Stimulated activated naive CD4-positive, alpha-beta T cell treated with Interleukin-2 at 50 U/mL for 16 hours (primary cell): ENCODE measurements at regions not wholly inside any gene's neighbourhood (a gene's known extent, or its start where the extent isn't known, plus 50 kb on each side); places are given as distances from the start of the nearest gene placed in this dataset.

Experiments used
- DNase-seq: peaks from one replicate; lab custom pipeline; 2025; lab: John Stamatoyannopoulos, UW

DNA sequence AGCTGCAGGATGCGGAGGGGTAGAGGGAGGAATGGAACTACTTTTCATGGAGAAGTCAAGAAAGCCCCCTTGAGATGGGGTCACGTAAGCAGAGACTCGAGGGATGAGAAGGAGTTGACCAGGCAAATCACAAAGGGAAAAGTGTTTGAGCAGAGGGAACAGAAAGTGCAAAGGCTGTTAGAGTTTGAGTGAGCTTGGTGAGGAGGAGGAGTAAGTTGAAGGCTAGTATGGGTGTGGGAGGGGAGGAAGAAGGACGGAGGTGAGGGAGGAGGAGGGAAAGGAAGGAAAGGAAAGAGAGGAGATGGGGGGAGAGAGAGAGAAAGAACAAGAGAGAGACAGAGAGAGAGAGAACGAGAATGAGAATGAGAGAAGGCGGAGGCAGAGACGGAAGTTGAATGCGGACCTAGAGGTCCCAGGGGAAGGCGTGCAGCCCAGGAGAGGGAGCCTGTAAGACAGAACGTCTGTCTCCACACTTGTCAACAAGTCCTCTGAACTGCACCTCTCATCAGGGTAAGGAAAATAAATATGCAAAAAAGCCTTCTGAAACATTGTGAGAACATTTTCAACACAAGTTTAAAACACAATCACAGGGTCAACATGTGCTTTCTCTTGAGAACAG lies 279.8 kb upstream of the EEF2KMT start:
- no peak for DNase-seq

- no peak for DNase-seq
These were observed 276.6 kb upstream of the EEF2KMT start for GRCh38 chr16:5374184-5374583.

- DNase-seq: no peak
These were observed 270.4 kb upstream of the EEF2KMT start for GRCh38 chr16:5367951-5368350.

DNA sequence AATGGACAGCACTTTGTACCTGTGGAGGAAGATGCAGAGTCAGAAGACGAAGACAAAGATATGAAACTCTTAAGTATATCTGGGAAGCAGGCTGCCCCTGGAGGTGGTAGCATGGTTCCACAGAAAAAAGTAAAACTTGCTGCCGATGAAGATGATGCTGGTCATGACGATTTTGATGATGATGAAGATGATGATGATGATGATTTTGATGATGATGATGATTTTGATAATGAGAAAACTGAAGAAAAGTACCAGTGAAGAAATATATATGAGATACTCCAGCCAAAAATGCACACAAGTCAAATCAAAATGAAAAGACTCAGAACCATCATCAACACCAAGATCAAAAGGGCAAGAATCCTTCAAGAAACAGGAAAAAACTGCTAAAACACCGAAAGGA lies 268.5 kb upstream of the EEF2KMT start:
- no peak for DNase-seq

DNA sequence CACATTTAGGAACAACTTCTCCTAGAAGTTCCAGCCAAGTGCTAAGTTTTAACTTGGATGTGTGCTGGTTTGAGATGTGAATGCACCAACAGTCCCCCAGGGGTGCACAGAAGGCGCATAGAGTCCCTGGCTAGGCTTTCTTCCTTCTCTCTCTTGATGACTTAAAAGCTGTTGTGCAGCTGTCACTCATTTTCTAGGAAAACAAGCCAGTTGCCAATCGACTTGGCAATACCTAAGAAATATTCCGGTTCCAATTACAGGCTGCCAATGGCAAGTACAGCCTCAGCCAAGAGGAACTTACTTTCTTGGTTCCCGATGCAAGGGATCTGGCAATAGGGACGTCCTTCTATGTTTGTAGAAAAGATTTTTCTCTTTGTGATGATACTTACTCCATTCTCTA lies 266.6 kb upstream of the EEF2KMT start:
- no peak for DNase-seq

GRCh38 chr16:5361322-5361721 lies 263.7 kb upstream of the EEF2KMT start:
- DNase-seq: no peak

- DNase-seq: no peak
These were observed 257.1 kb upstream of the EEF2KMT start for GRCh38 chr16:5354645-5355044.

DNA sequence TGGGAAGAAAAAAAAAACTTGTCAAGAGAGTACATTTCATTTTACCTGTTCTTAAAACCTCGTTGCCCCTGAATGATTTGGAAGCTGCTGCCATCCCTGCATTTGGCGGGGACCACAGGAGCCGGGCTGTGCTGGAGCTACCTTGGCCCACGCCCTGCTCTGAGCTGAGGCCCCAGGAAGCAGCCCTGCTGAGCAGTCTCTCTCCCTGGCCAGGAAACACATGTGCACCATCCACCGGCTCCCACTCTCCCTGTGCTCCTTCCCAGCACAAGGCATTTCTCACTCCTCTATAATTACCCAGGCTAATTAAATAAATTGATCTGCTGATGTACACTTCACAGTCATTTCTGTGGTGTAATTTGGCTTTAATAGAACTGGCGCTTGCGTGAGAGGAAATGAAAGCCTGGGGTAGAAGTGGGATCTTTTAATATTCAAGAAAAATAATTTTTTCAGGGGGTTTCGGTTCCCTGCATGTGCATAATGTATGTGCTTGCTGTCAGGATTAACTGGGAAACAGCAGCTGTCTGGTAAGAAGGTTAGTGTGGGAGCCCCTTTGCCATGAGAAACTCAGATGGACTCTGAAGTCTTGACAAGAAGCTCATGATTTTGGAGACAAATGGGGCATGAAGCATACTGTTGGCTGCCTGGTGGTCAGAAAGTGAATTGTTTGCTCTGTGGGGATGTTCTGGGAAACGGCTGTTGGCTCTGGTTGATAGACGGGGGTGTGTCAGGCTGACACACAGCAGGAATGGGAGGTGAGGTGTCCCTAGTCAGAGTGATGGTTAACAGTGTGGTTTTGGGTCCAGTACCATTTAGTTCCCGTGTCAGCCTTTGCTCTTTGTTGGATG lies 252.3 kb upstream of the EEF2KMT start:
- DNase-seq: no peak

GRCh38 chr16:5349101-5349500 lies 251.5 kb upstream of the EEF2KMT start:
- no peak for DNase-seq

DNA sequence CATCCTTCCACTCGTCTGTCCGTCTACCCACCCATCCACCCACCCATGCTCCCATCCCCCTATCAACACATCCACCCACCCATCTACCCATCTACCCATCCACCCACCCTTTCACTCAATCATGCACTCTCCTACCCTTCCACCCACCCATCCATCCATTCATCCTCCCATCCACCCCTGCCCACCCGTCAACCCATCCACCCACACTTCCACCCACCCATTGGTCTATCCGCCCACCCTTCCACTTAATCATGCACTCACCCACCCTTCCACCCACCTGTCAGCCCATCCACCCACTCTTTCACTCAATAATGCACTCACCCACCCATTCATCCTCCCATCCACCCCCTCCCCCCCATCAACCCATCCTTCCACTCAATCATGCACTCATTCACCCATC lies 250.0 kb upstream of the EEF2KMT start:
- no peak for DNase-seq

GRCh38 chr16:5336941-5337340 lies 239.3 kb upstream of the EEF2KMT start:
- no peak for DNase-seq

GRCh38 chr16:5333991-5334390 lies 236.4 kb upstream of the EEF2KMT start:
- no peak for DNase-seq

DNA sequence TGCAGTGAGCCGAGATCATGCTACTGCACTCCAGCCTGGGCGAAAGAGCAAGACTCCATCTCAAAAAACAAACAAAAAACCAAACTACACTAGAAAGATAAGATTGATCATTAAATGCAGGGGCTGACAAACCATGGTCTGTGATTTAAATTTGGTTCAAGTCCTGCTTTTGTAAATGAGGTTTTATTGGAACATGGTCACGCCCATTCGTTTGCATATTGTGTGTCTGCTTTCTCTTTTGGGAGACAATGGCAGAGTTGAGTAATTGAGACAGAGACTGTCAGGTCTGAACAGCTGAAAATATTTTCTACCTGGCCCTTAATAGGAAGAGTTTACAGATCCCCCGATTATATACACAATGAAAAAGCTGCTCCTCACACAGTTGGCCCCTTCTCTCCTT lies 235.5 kb upstream of the EEF2KMT start:
- no peak for DNase-seq

- no peak for DNase-seq
These were observed 232.5 kb upstream of the EEF2KMT start for GRCh38 chr16:5330058-5330457.

- DNase-seq: no peak
These were observed 231.0 kb upstream of the EEF2KMT start for GRCh38 chr16:5328546-5328945.

DNA sequence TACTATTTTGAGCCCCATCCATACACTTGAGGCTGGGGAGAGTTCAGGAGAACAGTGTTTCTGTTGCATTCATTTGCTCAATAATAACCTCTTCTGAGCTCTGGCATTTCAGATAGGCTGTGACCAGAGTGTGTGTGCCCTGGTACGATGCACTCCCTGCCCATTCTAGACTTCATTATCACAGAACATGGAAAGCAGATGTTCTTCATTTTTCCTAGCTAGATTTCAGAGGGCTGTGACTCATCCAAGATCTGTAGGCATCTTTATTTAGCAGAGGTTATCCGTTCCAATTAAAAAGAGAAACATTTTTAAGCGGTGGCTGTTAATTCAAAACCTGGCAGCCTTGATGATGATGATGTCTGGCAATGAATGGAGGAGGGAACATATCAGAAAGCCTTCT lies 228.8 kb upstream of the EEF2KMT start:
- no peak for DNase-seq

DNA sequence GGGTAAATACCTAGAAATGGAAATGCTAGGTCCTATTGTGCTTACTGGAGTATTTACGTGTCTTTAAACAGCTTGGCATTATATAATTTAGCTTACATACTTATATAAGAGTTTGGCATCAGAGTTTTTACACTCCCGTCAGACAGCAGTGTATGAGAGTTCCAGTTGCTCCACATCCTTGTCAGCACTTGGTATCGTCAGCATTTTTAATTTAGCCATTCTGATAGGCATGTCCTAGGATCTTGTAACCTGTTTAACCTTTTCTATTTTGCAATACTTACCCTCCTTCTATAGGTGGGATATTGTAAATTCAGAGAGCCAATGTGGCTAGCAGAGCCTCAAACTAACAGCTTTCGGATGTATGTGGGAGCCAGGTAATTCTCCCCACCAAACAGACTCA lies 228.3 kb upstream of the EEF2KMT start:
- no peak for DNase-seq

GRCh38 chr16:5323284-5324141 lies 225.9 kb upstream of the EEF2KMT start:
- DNase-seq: no peak

- DNase-seq: no peak
These were observed 224.3 kb upstream of the EEF2KMT start for GRCh38 chr16:5321930-5322329.

DNA sequence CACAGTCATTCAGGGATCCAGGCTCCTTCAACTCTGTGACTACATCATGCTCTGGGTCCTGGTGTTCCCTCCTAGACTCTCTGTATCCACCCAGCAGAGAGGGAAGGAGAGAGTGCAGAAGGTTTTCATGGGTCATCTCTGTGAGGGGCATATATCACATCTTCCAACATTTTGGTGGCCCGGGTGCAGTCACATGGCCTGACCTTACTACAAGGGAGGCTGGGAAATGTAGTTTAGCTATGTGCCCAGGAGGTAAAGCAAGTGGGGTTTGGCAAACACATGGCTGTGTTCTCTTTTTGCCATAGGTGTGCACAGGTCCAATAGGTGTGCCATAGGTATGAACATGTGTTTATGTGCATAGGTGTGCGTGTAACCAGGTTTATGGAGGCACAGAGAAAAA lies 222.2 kb upstream of the EEF2KMT start:
- DNase-seq: no peak

- DNase-seq: no peak
These were observed 218.3 kb upstream of the EEF2KMT start for GRCh38 chr16:5315914-5316313.

- DNase-seq: no peak
These were observed 216.8 kb upstream of the EEF2KMT start for GRCh38 chr16:5314377-5314776.
